ENCODE measurements at regions not wholly inside any gene's neighbourhood (a gene's known extent, or its start where the extent isn't known, plus 50 kb on each side); places are given as distances from the start of the nearest gene placed in this dataset.
A peak's percentile ranks its signal among the peaks of the same experiment; 100 is the strongest.
"Not testable (repeated sequence)": the region's sequence is repeated elsewhere in the genome, so short reads cannot be mapped to it uniquely, and the experiment has no call there.

DNA sequence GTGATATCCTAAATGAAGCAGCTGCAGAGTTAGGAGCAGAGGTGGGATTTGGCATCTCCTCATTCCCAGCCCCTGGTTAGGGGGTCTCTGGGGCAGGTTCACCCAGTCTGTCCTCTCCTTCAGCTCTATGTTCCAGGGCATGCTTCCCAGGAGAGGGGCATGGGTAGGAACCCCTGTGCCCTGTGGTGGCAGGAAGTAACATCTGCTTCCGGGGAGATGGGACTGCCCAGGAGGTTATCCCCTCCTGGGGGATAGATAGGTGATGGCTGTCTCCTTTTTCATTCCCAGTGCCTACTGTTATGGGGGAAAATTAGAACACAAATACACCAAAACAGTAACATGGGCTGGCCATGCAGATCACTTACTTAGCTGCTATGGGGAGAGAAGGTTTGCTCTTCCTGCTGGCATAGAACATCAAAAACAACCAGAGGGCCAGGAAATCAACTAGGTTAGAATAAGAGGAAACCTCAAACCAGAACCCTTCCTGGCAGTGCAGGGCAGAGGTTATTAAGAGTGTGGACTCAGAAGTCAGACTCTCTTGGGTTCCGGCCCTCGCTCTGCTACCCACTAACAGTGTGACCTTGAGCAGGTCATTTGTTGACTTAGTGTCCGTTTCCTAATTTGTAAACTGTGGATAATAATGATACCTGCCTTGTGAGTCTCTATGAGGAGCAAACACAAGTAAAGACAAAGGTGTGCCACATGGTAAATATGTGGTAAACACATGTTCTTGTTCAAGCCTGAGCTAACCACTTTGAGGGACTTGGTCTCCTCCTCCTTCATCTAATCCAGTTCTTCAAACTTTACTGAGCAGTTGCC lies 157.8 kb upstream of the JUN start:
- DNase-seq, result no peak

DNA sequence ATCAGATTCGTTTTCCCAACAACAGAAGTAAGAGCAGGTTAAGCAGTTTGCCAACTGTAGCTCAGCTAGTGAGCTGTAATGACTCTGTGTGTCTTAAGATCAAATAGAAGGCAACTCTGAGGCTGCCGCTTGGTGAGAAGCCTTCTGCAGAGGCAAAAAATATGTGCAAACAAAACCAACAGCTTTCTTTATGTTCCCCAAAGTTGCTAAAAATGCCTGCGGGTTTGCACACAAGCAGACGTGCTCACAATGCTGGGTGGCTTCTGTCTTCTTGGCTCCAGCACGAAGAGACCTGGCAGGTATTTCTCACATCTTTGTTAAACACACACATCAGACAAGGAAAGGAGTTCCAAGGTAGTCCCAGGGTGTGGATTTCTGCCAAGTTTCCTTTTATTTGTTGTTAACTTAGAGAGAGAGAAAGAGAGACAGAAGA lies 158.9 kb upstream of the JUN start:
- no peak for DNase-seq

DNA sequence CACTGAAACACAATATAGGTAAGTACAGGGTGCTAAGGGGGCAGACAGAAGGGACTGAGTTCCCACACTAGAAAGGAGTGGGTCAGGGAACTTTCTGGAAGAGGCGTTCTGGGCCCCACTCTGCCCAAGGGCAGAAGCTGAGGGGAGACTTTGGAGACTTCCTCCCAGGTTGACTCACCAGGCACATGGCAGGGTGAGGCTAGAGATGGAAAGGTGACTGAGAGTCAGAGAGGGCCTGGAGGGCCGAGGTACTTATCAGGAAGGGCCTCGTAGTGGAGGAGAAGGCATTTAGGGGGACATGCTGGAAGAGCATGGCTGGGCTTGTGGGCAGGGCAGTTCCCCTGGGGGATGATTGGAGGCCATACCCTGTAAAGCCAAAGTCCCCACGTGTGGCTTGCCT lies 159.9 kb upstream of the JUN start:
- DNase-seq, result no peak

DNA sequence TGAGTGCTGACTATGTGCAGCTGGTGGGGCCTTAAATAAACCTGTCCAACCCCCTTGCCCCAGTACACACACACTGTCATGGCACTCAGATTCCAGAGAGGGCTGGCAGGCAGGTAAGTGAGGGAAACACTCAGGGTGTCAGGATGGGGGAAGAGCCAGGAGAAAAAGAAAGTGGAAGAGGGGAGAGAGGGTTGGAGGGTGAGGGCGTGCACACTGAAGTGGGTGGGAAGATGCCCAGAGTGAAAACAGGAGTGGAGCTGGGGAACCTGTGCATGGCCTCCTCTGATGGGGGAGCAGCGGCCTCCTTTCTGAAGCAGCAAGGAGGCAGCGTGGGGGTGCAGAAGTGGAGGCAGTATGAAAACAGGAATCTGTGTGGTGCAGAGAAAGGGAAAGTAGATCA lies 160.6 kb upstream of the JUN start:
- DNase-seq, result no peak

DNA sequence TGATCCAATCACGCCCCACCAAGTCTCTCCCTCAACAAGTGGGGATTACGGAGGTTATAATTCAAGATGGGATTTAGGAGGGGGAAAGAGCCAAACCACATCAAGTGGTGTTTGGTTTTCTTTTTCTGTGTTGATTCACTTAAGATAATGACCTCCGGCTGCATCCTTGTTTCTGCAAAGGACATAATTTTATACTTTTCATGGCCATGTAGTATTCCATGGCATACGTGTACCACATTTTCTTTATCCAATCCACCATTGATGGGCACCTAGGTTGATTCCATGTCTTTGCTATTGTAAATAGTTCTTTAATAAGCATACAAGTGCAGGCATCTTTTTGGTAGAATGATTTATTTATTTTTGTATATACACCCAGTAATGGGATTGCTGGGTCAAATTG lies 162.5 kb upstream of the JUN start:
- DNase-seq, result no peak

DNA sequence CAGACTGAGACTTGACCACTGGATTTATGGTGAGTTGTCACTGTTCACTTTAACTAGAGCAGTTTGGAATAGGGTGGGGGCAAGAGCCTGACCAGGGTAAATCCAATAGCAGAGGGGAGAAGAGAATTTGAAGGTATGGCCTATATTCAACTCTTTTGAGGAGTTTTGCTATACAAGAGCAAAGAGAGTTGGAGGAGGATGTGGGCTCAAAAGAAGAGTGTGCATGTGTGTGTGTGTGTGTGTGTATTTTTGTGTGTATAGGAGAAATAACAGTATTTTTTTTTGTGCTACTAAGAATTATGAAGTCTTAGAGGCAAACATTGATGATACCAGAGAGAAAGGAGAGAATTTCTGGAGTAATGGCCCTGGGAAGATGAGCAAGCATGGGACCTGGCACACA lies 164.8 kb upstream of the JUN start:
- no peak for DNase-seq

DNA sequence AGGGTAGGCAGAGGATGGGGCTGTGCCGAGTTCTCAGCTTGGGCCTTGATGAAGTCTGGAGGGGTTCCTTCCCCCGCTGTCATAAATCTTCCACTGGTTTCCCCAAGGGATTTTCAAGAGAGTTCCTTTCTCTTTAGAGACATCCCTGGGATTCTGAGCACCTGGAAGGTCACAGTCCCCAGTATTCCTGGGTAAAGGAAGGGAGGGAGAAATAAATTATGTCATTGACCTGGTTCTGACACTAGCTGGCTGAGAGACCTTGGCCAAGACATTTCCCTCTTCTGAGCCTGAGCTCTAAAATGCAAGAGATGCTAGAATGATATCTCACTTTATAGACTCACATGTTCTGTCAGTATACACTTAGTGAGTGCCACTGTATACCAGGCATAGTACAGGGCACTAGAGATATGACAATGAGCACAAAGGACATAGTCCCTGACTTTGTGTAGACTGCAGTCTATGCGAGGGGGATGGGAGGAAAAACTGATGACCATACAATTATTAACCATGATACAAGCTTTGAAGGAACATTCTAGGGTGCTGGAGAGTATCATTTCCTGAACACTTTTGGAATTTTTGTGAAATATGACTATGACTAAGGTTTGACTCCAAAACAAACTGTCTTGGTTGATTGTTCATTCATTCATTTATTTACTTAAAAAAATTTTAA lies 165.8 kb upstream of the JUN start:
- DNase-seq, result no peak

DNA sequence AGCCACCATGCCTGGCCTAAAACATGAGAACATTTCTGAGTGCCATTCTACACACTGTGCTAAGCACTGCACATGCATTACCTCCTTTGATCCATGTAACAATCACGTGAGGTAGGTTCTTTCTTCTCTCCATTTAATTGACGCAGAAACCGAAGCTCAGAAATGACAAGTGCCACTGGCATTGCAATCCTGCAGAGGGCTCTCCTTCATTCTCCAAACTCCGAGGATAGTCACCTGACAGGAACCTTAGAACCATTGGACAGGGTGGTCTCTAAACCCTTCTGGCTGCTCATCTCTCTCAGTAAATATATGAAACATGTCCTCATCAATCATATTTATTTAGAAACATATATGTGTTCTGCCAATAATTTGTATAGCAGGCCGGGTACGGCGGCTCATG lies 167.1 kb upstream of the JUN start:
- no peak for DNase-seq

DNA sequence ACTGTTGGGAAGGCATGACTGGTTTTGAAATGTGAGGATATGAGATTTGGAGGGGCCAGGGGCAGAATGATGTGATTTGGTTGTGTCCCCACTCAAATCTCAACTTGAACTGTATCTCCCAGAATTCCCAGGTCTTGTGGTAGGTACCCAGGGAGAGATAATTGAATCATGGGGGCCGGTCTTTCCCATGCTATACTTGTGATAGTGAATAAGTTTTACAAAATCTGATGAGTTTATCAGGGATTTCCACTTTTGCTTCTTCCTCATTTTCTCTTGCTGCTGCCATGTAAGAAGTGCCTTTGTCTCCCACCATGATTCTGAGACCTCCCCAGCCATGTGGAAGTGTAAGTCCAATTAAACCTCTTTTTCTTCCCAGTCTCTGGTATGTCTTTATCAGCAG lies 170.1 kb upstream of the JUN start:
- DNase-seq, result not testable (repeated sequence)

DNA sequence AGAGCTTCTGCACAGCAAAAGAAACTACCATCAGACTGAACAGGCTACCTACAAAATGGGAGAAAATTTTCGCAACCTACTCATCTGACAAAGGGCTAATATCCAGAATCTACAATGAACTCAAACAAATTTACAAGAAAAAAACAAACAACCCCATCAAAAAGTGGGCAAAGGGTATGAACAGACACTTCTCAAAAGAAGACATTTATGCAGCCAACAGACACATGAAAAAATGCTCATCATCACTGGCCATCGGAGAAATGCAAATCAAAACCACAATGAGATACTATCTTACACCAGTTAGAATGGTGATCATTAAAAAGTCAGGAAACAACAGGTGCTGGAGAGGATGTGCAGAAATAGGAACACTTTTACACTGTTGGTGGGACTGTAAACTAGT lies 179.4 kb upstream of the JUN start:
- DNase-seq, result not testable (repeated sequence)

DNA sequence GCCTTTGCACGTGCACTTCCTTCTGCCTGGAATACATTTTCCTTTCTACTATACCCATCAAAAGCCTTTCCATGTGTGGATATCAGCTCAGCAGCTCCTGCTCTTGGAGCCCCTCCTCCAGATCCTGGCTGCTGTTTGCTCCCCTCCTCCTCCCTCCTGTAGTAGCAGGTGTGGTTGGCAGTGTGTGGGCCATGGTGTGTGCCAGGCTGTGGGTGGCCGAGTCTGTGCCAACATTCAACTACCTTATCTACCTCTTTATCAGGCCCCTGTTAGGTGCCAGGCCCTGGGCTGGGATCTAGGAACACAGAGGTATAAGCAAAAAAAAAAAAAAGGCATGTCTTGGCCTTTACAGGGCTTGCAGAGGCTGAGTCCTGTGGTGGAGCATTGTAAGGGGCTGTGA lies 180.6 kb upstream of the JUN start:
- DNase-seq, result no peak

DNA sequence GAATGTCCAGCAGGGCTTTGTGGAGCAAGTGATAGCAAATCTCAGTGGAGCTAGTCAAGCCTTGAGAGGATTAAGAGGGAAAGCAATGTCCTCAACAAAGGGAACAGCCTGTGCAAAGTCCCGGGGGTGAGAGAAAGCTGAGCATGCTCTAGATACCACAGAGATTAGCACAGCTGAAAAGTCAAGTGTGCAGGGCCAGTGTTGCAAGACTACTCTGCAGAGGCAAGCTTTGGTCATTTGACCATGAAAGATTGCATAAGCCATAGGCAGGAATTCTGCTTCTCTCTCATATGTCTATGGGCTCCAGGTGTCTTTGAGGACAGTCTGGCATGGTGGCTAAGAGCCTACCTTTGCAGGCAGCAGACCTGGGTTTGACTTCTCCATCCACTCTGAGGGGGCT lies 181.0 kb upstream of the JUN start:
- no peak for DNase-seq

DNA sequence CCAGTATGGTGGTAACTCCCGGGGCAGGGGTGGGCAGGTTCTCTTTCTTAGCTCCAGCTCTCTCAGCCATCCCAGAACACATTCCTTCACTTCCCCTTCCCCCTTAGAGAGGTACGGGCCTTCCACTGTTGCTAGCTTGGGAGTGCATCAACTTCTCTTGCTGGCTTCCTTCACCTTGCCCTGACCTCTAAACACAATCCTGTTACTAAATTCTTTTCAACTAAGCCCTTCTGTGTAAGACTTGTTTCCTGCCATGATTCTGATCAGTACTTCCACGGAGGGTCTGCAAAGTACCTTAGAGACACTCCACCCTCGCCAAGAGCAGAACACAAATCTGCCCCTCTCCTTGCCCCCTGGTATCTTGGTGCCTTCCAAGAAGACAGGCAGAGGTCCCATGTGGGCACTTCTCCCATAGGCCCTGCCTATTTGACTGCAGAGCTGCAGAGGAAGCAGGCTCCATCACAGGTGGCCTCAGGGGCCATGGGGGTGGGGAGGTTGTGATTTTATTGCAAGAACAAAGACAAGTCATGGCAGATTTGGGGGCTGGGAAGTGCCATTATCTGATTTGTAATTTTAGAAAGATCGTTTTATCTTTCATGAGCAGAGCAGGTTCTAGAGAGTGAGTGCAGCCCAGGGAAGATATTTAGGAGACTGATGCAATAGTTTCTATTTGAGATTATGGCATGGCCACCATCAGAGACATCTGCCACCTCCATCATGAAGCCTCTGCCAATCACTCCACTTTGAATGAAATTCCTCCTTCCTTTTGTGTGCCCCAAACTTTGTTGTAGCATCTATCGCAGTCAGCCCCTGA lies 182.5 kb upstream of the JUN start:
- no peak for DNase-seq

DNA sequence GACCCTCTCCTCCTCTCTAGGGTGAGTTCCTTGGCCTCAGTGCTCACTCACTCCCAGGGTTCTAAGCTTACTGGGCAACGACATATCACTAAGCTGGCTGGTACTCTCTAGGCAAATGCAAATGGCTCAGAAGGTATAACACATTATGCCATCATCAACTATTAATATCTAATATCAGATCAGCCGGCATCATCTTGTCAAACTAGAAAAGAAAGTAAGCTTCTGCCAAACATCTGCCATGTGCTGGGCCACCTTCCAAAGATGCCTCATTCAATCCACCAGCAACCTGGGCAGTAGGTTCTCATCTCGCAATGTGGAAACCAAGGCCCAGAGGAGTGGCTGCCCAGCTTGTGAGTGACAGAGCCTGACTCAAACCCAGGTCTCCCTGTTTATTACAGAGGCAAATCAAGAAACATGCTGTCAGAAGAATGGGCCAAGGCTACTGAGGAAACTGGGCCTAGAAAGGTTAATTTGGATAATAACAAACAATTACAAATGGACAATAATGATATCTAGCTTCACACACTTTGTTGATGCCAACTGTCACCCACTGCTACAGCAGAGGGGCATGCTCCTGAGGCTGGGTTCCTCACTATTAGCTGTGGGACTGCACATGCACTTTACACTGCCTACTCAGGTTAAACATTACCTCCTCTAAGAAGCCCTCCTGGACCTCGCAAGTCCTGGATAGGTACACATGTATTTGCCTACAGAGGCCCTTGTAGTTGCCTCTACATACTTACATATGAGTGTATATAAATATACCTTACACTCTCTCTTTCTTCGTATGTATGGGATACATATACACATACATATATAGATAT lies 183.3 kb upstream of the JUN start:
- DNase-seq, result no peak

DNA sequence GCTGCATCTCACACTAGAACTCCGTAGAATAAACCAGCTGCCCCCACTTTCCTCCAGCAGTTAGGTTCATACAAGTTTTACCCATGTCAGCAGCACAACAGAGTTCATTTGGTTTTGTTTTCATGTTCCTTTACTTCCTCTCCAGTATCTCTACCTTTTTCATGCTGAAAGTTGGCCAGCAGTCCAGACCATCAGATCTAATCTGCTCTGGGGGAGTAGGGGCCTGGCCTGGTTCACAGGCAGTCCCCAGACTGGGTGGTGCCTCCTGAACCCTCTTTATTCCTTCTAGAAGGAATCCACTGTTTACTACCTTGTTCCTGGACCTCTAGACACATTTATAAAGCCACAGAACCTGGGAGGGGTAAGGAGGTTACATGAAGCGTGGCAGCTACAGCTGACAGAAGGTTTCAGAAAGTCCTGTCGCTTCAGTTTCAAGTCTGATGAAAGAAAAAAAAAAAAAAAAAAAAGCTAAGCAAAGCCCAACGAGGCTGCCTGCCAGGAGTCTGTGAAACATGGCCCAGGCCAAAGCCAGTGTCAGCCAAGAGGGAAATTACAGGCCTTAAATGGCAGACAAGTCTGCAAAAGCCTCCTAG lies 184.6 kb upstream of the JUN start:
- DNase-seq, result no peak

DNA sequence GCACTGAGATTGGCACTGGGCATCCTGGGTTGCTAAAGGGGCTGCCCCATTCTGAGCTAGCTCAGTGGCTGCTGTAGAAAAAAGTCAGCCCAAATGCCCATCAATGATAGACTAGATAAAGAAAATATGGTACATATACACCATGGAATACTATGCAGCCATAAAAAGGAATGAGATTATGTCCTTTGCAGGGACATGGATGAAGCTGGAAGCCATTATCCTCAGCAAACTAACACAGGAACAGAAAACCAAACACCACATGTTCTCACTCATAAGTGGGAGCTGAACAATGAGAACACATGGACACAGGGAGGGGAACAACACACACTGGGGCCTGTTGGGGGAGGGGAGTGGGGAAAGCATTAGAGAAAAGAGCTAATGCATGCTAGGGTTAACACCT lies 185.3 kb upstream of the JUN start:
- DNase-seq, result not testable (repeated sequence)

DNA sequence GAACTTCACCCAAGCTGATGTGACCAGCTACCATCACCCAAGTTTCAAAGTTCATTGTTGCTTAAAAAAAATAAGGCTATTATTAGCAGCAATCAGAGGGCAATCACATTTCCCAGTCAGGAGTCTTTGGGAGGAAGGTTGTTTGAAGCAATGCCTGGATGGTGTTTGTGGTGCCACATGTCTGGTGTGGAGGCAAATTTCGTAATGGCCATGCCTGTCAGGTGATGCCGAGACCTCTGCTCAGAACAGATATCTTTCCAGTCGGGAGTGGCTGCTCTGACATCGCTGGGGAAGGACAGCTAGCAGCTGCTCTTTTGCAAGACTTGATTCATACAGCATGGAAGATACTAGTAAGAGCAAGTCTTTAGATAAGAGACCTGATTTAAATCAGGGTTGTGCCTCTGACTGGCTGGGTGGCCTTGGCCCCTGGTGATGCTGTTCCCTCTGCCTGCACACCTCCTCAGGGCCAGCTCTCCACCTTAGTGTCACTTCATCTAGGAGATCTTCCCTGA lies 187.8 kb upstream of the JUN start:
- DNase-seq, result no peak

DNA sequence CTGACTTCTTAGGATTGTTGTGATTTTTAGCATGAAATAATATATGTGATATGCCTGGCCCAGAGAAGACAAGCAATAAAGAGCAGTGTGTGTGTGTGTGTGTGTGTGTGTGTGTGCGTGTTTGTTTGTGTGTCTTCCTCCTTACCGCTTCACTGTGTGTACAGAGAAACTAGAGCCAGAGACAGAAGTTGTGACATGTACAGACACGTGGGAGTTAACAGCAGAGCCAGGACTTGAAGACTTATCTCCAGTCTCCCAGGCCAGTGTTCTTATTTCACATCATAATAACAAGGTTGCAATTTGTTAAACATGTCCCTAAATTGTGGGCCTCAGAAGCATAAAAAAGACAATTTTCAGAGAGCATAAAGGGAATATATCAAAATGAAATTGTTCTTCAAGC lies 192.0 kb upstream of the JUN start:
- DNase-seq, result peak in 1 of 3 experiments; percentile 6

DNA sequence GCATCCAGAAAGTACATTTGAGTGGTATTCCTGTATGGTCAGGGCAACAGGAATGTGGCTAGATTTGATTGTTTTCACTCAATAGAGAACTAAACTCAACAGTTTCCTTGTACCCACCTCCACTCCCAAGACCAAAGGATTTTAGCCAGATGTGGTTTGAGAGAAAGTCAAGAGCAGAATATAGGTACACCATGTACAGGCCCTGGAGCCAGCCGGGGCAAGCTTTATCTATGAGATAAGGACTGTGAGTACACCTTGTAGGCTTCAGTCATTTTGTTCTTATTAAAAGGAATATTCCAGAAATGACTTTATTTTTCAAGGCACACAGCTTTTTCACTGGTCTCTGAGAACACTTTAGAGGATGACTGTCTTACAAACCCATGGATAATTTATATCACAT lies 192.4 kb upstream of the JUN start:
- no peak for DNase-seq

DNA sequence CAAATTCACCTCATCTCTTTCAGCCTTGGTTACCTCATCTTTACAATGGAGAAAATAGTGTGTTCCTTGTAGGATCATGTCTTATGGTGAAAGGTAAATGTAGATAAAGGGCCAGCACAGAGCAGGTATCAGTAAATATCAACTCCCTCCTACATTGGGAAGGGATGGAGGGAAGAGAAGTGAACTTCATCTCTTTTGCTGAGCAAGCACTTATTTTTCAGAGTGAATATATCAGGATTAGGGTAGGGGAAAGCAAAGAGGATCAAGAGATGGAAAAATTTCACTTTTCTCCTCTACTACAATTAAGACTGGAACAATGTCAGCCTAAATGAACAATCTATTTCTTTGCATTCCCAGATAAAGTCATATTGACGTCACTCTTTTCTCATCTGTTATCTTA lies 193.8 kb upstream of the JUN start:
- no peak for DNase-seq

DNA sequence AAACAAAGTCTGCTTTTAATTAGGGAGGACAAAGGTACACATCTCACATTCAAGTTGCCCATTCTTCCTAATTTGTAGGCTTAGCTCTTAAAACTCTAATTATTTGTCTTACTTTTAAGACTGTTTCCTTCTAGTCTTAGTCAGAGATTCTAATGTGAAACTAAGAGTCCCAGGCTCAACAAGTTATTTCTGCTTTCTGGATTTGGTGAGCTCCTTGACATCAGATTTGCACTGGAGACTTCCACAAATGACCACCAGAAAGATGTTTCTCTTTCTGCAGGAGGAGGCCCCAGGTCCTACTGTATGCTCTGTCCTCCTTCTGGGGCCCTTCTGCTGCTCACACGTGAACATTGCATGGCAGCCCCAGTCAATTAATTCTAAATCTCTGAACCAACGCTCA lies 194.2 kb upstream of the JUN start:
- DNase-seq, result no peak

DNA sequence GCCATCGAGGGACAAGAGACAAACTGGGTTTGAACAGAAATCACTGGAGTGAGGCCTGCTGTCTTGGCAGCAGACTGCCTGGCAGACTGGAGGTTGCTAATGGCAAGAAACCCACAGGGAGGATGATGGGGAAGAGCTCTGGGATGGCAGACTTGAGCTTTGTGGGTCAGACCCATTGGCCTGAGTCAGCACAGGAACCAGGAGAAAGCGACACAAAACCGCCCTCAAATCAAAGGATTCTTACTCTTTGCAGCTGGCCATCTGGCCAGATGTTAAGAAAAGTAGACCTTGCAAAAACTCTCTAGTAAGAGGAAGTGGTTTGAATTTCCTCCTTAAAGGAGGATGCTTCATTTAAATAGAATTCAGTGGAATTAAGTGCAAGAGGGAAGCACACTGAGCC lies 195.2 kb upstream of the JUN start:
- no peak for DNase-seq

Data from NCI-H1417 (cell line).